ENCODE measurements at regions not wholly inside any gene's neighbourhood (a gene's known extent, or its start where the extent isn't known, plus 50 kb on each side); places are given as distances from the start of the nearest gene placed in this dataset.

GRCh38 chr12:126224032-126224431 is 1158.8 kb downstream of the AACS start:
- DNase-seq (ENCODE audit: low spot score) = no peak
- TF ChIP-seq CTCF (IDR thresholded peaks at IDR 0.05; ENCODE audit: extremely low read depth, insufficient read depth, missing control alignments) = no peak
- in situ Hi-C loops (cut with MboI; ENCODE audit: low pct_unique_long_range_greater_than_20kb, low sequenced_read_pairs, unreplicated experiment) = no loop called here

GRCh38 chr12:126228936-126229335 is 1163.7 kb downstream of the AACS start:
- TF ChIP-seq CTCF (IDR thresholded peaks at IDR 0.05; ENCODE audit: extremely low read depth, insufficient read depth, missing control alignments) = no peak
- DNase-seq (ENCODE audit: low spot score) = no peak
- in situ Hi-C loops (cut with MboI; ENCODE audit: low pct_unique_long_range_greater_than_20kb, low sequenced_read_pairs, unreplicated experiment) = no loop called here

GRCh38 chr12:126232711-126233110 is 1167.5 kb downstream of the AACS start:
- in situ Hi-C loops (cut with MboI; ENCODE audit: low pct_unique_long_range_greater_than_20kb, low sequenced_read_pairs, unreplicated experiment) = no loop called here
- TF ChIP-seq CTCF (IDR thresholded peaks at IDR 0.05; ENCODE audit: extremely low read depth, insufficient read depth, missing control alignments) = no peak
- no peak for DNase-seq (ENCODE audit: low spot score)

GRCh38 chr12:126233625-126234024 is 1168.4 kb downstream of the AACS start:
- TF ChIP-seq CTCF (IDR thresholded peaks at IDR 0.05; ENCODE audit: extremely low read depth, insufficient read depth, missing control alignments) = no peak
- no peak for DNase-seq (ENCODE audit: low spot score)
- in situ Hi-C loops (cut with MboI; ENCODE audit: low pct_unique_long_range_greater_than_20kb, low sequenced_read_pairs, unreplicated experiment) = no loop called here

- in situ Hi-C loops (cut with MboI; ENCODE audit: low pct_unique_long_range_greater_than_20kb, low sequenced_read_pairs, unreplicated experiment) = no loop called here
- no peak for TF ChIP-seq CTCF (IDR thresholded peaks at IDR 0.05; ENCODE audit: extremely low read depth, insufficient read depth, missing control alignments)
- no peak for DNase-seq (ENCODE audit: low spot score)
Observed at GRCh38 chr12:126243814-126244440, 1178.7 kb downstream of the AACS start.

GRCh38 chr12:126247936-126248335 is 1182.7 kb downstream of the AACS start:
- TF ChIP-seq CTCF (IDR thresholded peaks at IDR 0.05; ENCODE audit: extremely low read depth, insufficient read depth, missing control alignments) = no peak
- in situ Hi-C loops (cut with MboI; ENCODE audit: low pct_unique_long_range_greater_than_20kb, low sequenced_read_pairs, unreplicated experiment) = no loop called here
- no peak for DNase-seq (ENCODE audit: low spot score)

Data from GM13977 (cell line).